HepG2 (cell line): ENCODE measurements at regions not wholly inside any gene's neighbourhood (a gene's known extent, or its start where the extent isn't known, plus 50 kb on each side); places are given as distances from the start of the nearest gene placed in this dataset.

ENCODE experiments used
- CBFB ChIP-seq: sonication (generic); formaldehyde crosslinking; IDR thresholded peaks from 2 replicates; pipeline ENCODE4 v1.4.0; 2020; ENCODE audit warnings: missing genetic modification reagents
- CENPX ChIP-seq: sonication (generic); formaldehyde crosslinking; IDR thresholded peaks from 2 replicates; pipeline ENCODE4 v1.9.0; 2021; ENCODE audit warnings: mild to moderate bottlenecking, missing genetic modification reagents, moderate library complexity
- CTCF ChIP-seq: sonication (generic); formaldehyde crosslinking; IDR thresholded peaks from 2 replicates; pipeline ENCODE4 v1.5.0; 2020; ENCODE audit warnings: mild to moderate bottlenecking, missing genetic modification reagents, moderate library complexity
- EZH2 ChIP-seq: conservative IDR thresholded peaks from 2 replicates; pipeline ENCODE4 v1.6.1; 2012; ENCODE audit warnings: mild to moderate bottlenecking, low read depth, low read length, moderate library complexity
- FOXP1 ChIP-seq, 2 experiments: fragments of 450-650 bp in 1 of 2; IDR thresholded peaks; 2 replicates each; pipeline ENCODE4 v1.6.1; 2017 to 2018; ENCODE audit warnings: antibody characterized with exemption in 1 of 2
- PHF8 ChIP-seq: sonication (generic); formaldehyde crosslinking; IDR thresholded peaks from 2 replicates; pipeline ENCODE4 v1.5.0; 2020; ENCODE audit warnings: missing genetic modification reagents
- POLR2A ChIP-seq, 2 experiments: IDR thresholded peaks; 2 replicates each; pipeline ENCODE4 v1.6.1; 2011; ENCODE audit warnings: low read depth in 2 of 2, low read length in 2 of 2, mild to moderate bottlenecking in 1 of 2, moderate library complexity in 1 of 2; ENCODE audit not compliant: insufficient read depth in 1 of 2
- SRSF9 ChIP-seq: fragments of 200-400 bp; formaldehyde crosslinking; IDR thresholded peaks from 2 replicates; pipeline ENCODE4 v1.6.1; 2018; ENCODE audit warnings: borderline replicate concordance, mild to moderate bottlenecking, low read depth, low read length; ENCODE audit not compliant: insufficient read depth, poor library complexity, severe bottlenecking
- ZNF138 ChIP-seq: sonication (generic); formaldehyde crosslinking; IDR thresholded peaks from 2 replicates; pipeline ENCODE4 v1.5.0; 2020; ENCODE audit warnings: mild to moderate bottlenecking, low read depth, missing genetic modification reagents
- ZNF274 ChIP-seq: sonication (generic); formaldehyde crosslinking; IDR thresholded peaks from 2 replicates; pipeline ENCODE4 v1.5.1; 2020; ENCODE audit warnings: mild to moderate bottlenecking, missing genetic modification reagents
- ZSCAN30 ChIP-seq: sonication (generic); formaldehyde crosslinking; IDR thresholded peaks from 2 replicates; pipeline ENCODE4 v1.5.0; 2020; ENCODE audit warnings: mild to moderate bottlenecking, missing genetic modification reagents

GRCh38 chr4:147328756-147329446, 152.0 kb upstream of the EDNRA start:
- TF ChIP-seq POLR2A (IDR thresholded peaks at IDR 0.05; ENCODE audit: insufficient read depth in 1 of 2, low read depth in 2 of 2, low read length in 2 of 2) (no peak), PHF8 (CRISPR knock-in tag) (no peak), CBFB (CRISPR knock-in tag) (no peak), FOXP1 (IDR thresholded peaks at IDR 0.05) (no peak), FOXP1 (CRISPR knock-in tag; IDR thresholded peaks at IDR 0.05) (no peak), CENPX (CRISPR knock-in tag) (no peak), CTCF (no peak), EZH2 (no peak), ZSCAN30 (no peak), ZNF274 (CRISPR knock-in tag) (no peak), ZNF138 (CRISPR knock-in tag) (no peak), SRSF9 (no peak)
